HG02870 (cell line): ENCODE measurements at regions not wholly inside any gene's neighbourhood (a gene's known extent, or its start where the extent isn't known, plus 50 kb on each side); places are given as distances from the start of the nearest gene placed in this dataset.
"Not testable (repeated sequence)": the region's sequence is repeated elsewhere in the genome, so short reads cannot be mapped to it uniquely, and the experiment has no call there.

Experiments used
- ATAC-seq: cut with Tn5 transposase; IDR thresholded peaks from one replicate; pipeline ENCODE4 v1.9.1; 2021; ENCODE audit warnings: mild to moderate bottlenecking, moderate library complexity; ENCODE audit not compliant: unreplicated experiment

DNA sequence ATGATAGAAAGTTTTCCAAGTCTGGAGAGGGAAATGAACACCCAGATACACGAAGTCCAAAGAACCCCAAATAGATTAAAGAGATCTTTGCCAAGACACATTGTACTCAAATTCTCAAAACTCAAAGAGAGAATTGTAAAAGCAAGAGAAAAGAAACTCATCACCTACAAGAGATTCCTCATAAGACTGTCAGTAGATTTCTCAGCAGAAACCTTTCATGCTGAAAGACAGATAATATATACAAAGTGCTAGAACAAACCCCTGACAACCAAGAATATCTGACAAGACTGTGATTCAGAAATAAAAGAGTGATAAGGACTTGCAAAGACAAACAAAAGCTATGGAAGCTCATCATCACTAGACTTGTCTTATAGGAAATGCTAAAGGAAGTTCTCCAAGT, 326.7 kb upstream of the ZNF608 start:
- no peak for ATAC-seq

DNA sequence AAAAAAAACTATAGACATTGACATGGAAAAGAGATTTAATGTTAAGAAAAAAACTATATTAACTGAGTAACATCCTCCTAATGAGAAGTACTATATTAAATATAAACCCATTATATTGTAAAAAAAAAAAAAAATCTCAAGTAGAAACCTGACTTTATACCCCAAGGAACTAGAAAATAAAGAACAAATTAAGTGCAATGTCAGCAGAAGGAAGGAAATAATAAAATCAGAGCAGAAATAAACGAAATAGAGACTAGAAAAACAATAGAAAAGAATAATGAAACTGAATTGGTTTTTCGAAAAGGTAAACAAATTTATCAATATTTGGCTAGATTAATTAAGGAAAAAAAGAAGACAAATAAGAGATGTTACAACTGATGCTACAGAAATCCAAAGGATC, 329.1 kb upstream of the ZNF608 start:
- no peak for ATAC-seq

GRCh38 chr5:125079028-125079427, 332.6 kb upstream of the ZNF608 start:
- not testable (repeated sequence) for ATAC-seq

DNA sequence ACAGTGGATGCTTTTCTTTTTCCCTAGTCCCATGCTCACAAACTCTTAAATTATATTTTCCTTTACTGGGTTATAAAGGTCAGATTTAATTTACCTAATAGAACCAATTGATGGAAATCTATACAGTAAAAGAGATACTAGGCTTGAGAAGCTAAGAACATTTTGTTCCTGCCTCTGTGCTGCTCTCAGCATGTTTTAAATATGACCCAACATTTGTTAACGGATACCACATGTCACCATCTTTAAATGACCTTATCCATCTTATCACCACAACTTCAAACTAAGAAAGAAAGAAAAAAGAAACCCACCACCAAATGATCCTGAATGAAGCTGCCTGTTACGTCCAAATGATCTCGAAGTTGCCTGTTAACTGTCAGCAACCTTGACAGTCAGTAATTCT, 334.7 kb upstream of the ZNF608 start:
- no peak for ATAC-seq

DNA sequence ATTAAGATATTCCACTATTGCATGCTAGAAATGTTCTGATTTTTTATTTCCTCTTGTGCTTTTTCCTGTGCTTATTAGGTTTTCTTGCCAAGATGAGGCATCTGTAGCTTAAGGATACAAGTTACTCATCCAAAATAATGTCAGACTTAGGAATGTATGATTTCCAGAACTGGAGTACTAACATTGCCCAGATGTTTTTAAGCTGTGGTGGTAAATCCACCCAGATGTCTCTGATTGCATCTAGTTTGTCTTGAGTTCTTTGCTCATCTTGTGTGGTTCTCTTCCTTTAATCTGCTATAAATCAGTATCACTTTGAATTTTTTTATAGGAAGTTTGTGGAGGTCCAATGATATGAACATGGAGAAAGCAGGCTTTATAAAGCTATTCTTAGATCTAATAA, 337.5 kb upstream of the ZNF608 start:
- ATAC-seq: no peak

GRCh38 chr5:125085797-125086505, 339.5 kb upstream of the ZNF608 start:
- ATAC-seq: no peak

DNA sequence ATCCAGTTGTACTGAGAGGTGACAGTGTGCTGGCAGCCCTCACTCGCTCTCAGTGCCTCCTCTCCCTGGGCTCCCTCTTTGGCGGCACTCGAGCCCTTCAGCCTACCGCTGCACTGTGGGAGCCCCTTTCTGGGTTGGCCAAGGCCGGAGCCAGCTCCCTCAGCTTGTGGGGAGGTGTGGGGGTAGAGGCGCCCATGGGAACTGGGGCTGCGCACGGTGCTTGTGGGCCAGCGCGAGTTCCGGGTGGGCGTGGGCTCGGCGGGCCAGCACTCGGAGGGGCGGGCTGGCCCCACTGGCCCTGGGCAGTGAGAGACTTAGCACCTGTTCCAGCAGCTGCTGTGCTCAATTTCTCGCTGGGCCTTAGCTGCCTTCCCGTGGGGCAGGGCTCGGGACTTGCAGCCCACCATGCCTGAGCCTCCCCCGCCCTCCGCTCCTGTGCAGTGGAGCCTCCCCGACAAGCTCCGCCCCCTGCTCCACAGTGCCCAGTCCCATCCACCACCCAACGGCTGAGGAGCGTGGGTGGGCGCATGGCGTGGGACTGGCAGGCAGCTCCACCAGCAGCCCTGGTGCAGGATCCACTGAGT, 342.2 kb upstream of the ZNF608 start:
- ATAC-seq: no peak

GRCh38 chr5:125092138-125092537, 345.7 kb upstream of the ZNF608 start:
- ATAC-seq: not testable (repeated sequence)

- no peak for ATAC-seq
Observed at GRCh38 chr5:125093776-125094175, 347.3 kb upstream of the ZNF608 start.

DNA sequence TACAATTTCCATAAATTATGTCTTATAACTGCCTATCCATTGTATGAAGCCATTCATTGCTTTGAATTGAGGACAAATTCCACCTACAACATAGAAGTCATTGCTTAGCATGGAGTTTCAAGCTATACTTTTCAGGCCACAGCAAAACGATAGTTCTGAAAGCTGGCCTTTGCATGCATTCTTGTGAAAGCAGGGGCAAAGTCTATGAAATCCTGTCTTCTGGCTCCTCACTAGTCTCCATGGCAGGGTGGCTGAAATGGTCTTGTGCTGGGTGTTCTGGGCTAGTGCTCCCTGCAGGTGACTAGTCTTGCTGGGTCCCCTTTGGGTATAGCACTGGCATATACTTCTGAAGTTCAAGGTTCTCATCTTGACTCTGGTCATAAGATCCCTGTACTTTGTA, 353.9 kb upstream of the ZNF608 start:
- no peak for ATAC-seq

DNA sequence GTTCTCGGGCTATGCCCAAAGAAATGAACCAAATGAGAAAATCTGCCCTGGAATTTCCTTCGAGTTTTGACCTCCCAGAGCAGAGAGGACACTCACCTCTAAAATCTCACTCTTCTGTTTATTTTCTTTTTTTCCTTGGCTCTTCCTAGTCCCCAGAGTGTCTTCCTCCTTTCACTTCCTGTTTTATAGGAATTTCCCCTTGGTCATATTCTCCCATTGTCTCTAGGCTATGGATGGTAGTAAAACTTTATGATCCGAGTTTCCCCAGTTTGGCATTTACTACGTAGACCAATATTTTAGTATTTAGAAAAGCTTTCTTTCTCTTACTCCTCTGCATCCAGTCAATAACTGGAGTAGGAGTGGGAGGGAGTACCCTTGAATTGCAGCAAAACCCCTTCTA, 354.5 kb upstream of the ZNF608 start:
- no peak for ATAC-seq

GRCh38 chr5:125103459-125103858, 357.0 kb upstream of the ZNF608 start:
- ATAC-seq: no peak

DNA sequence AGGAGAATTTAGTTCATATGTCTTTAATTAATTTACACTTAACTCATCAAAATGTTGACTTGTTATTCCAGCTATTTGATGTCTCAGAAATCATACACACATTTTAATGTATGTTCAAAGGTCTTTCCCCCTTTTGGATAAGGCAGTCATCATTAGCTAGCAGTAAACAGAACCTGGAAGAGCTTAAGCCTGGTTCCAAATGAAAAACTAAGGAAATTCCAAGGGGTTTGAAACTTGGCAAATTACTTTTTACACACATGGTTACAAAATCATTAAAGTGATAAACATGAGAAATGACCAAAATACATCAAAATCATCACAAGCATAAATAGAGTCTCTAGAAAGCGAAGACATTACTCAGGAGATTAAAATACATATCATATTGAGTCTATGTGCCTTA, 359.8 kb upstream of the ZNF608 start:
- no peak for ATAC-seq

DNA sequence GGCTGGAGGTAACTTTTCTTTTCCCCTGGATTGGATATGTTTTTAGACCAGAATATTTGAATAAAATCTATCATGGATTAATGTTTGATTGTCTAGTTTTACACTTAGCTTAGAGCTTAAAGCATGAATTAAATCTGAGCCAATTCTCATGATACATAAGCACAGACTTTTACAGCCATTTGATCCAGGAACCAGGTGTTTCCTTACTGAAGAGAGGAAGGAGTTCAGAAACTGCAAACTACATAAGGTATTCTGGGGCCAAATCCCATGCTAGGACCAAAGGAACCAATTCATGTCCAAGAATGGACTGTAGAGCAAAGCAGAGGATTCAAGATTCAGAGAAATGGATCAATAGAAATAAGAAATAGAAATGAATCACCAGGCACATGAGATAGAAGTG, 360.4 kb upstream of the ZNF608 start:
- no peak for ATAC-seq

GRCh38 chr5:125109293-125109692, 362.9 kb upstream of the ZNF608 start:
- no peak for ATAC-seq

DNA sequence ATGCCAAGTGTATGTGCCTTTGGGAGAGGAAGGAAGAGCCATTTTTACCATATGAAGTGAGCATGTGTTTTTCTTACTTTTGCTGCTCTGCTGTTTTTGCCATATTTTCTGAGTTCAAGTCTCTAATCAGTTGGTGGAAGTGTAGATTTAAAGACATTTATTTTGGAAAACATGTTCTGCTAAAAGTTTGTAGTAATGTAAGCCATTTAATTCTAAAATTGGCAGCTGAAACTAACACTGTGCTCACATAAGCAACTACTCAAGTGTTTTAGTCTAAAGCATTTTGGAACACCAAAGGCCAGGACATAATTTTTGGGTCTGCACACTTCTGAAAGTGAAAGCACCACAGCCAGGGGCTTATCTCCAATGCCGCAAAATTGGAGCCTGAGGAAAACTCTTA, 363.4 kb upstream of the ZNF608 start:
- ATAC-seq: no peak

DNA sequence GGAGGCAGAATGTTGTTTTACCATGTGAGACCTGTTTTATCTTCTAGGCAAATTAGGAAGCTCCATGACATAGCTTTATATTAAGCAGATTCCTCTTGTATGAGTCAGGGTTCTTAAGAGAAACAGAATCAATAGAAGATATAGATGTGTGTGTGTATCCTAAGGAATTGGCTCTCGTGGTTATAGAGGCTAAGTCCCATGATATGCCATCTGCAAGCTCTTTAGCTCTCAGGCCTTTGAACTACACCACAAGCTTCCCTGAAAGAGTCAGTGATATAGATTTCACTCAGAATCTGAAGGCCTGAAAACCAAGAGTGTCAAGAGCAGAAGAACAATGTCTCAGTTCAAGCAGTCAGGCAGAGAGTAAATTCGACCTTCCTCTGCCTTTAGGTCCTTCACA, 365.8 kb upstream of the ZNF608 start:
- ATAC-seq: no peak

- ATAC-seq: peak; percentile 58
Observed at GRCh38 chr5:125113328-125113727, 366.9 kb upstream of the ZNF608 start.

DNA sequence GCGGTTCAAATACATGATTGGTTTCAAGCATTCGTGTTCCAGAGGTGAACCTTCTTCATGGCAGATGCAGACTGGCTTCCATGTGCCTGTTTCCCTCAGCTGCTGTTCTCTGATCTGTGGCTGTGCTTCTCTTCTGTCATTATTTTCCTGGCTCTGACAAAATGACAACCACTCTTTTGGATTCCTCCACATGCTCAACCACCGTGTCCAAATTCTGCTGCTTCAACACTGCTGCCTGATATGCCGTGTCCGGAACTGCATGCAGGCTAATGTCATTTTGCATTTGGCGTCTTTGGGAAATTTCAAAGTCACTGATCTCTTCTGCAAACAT, 368.7 kb upstream of the ZNF608 start:
- ATAC-seq: no peak

DNA sequence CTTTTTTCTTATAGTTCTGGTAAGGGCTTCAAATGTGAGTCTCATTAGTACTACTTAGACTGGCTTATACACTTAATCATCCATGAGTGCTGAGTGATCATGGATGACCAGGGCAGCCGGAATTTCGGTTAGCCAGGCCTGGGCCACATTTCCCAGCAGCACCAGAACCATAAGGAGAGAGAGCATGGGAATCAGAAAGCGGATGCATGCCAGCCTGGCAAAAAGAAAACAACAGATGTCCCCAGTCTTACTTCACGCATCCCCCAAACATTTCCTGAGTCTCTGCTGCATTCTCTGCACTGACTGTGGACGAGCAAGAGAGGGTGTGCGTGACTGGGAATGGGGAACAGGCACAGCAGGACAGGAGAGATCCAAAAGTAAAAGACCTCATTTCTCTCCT, 371.1 kb upstream of the ZNF608 start:
- ATAC-seq: no peak

DNA sequence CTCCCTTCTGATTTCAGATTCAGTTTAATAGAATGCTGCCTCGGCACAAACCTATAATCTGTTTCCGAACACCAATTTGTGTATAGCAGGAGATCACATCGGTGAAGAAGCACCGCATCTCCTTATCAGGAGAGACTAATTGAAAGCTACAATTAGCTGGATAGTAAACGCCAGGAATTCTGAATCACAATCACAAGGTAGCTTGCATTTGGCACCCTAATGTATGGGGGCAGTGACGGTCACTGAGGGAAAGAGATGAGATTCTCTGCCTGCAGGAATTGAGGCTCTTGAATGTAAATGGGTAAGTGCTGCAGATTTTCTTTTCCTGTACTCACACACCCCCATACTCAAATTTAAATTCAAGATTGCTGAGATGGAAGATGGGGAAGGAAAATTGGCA, 373.6 kb upstream of the ZNF608 start:
- ATAC-seq: no peak

DNA sequence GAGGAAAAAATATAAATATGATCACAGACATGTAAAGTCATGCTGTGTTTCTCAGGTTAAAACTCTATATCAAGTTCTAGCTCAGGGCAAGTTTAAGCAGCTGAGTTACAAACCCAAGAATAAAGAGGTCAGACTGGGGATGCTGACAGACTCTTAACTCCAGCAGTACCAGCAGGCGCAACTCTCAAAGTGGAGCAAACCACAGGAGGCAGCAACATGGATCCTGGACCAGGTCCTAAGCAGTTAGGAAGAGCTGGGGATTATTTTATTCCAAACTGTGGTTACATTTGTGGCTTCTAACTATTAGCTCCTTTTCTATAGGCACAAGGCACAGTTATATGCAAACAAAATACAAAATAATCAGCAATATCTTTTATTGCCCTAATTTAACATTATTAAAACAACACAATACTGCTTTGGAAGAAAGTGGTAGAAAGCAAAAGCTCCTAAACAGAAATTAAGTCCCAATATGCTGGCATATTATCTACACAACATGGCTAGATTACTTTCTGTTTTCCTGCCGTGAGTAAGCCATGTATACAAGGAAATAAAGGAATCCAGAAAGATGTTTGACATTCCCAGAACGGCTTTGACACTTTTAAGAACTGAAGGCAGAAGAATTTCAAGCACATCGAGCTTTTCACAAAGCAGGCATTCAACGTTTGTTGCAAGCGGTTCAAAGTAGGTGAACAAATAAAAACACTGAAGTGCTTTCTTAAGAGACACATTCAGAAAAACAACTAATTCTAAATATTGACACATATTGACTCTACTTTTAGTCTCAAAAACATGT, 378.8 kb upstream of the ZNF608 start:
- no peak for ATAC-seq
